Testis (tissue), 2 donors: ENCODE measurements at regions not wholly inside any gene's neighbourhood (a gene's known extent, or its start where the extent isn't known, plus 50 kb on each side); places are given as distances from the start of the nearest gene placed in this dataset.

Experiments used
- DNase-seq: peaks from one replicate; pipeline ENCODE4 v3.0.0-alpha.2; 2019
- H3K27ac ChIP-seq, 2 donors: fragments of 200-600 bp; sonication (generic); one replicate each; pipeline ENCODE4 v1.5.1; 2019
- H3K27me3 ChIP-seq: fragments of 200-600 bp; sonication (generic); one replicate; pipeline ENCODE4 v1.5.1; 2019
- H3K36me3 ChIP-seq: fragments of 200-600 bp; sonication (generic); one replicate; pipeline ENCODE4 v1.5.1; 2017; ENCODE audit warnings: low read depth; ENCODE audit errors: missing control alignments
- H3K4me1 ChIP-seq: fragments of 200-600 bp; sonication (generic); one replicate; pipeline ENCODE4 v1.5.1; 2019
- H3K4me3 ChIP-seq, 2 donors: fragments of 200-600 bp; sonication (generic); one replicate each; pipeline ENCODE4 v1.5.1; 2017 to 2019
- H3K9me3 ChIP-seq: fragments of 200-600 bp; sonication (generic); one replicate; pipeline ENCODE4 v1.5.1; 2017
- POLR2A ChIP-seq: fragments of 450-650 bp; IDR thresholded peaks from one replicate; pipeline ENCODE4 v1.6.1; 2017; ENCODE audit warnings: antibody characterized with exemption, mild to moderate bottlenecking, moderate library complexity
- WGBS, 2 donors: methylation state at CpG; one replicate each; pipeline ENCODE4 v1.1.5; 2018; 5-methylcytosine and 5-hydroxymethylcytosine counted together
- intact Hi-C: fragments of 100-400 bp; cut with DNase I; formaldehyde crosslinking; loops from one replicate; pipeline ENCODE4 v1.15.1; 2023; ENCODE audit warnings: low total_unique reads
- TF ChIP-seq, protein P1 (sequence below), 3 experiments: fragments of 450-650 bp in 2 of 3; fragments of 200-600 bp in 1 of 3; sonication (generic) in 1 of 3; IDR thresholded peaks; one replicate each; pipeline ENCODE4 v1.5.1; 2016 to 2019; ENCODE audit warnings: antibody characterized with exemption in 3 of 3, mild to moderate bottlenecking in 2 of 3, moderate library complexity in 1 of 3

DNA sequence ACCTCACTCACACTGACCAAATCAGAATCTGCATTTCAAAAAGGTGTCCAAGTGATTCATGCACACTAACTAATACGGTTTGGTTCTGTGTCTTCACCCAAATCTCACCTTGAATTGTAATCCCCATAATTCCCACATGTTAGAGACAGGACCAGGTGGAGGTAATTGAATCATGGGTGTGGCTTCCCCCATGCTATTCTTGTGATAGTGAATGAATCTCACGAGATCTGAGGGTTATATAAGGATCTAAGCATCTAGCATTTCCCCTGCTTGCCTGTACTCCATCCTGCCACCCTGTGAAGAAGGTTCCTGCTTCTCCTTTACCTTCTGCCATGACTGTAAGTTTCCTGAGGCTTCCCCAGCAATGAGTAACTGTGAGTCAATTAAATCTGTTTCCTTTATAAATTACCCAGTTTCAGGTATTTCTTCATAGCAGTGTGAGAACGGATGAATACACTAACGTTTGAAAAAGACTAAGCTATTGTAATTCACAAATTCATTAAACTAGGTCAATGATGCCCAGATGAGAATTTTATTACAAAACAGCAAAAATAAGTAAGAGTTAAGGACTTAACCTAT, 759.1 kb downstream of the GALC start:
- H3K4me1 ChIP-seq = no peaks in the 10 kb centered on the region
- no peaks in the 10 kb centered on the region for H3K36me3 ChIP-seq
- DNase-seq = no peak
- 79 to 89% methylated on average over 4 of the region's 4 CpGs for WGBS, 2 donors
- no peak overlapping the region for H3K4me3 ChIP-seq
- no peaks in the 10 kb centered on the region for H3K27me3 ChIP-seq
- TF ChIP-seq, protein P1, sequence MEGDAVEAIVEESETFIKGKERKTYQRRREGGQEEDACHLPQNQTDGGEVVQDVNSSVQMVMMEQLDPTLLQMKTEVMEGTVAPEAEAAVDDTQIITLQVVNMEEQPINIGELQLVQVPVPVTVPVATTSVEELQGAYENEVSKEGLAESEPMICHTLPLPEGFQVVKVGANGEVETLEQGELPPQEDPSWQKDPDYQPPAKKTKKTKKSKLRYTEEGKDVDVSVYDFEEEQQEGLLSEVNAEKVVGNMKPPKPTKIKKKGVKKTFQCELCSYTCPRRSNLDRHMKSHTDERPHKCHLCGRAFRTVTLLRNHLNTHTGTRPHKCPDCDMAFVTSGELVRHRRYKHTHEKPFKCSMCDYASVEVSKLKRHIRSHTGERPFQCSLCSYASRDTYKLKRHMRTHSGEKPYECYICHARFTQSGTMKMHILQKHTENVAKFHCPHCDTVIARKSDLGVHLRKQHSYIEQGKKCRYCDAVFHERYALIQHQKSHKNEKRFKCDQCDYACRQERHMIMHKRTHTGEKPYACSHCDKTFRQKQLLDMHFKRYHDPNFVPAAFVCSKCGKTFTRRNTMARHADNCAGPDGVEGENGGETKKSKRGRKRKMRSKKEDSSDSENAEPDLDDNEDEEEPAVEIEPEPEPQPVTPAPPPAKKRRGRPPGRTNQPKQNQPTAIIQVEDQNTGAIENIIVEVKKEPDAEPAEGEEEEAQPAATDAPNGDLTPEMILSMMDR (IDR thresholded peaks at IDR 0.05) = no peak
- no peak for TF ChIP-seq POLR2A
- H3K9me3 ChIP-seq = no peaks in the 10 kb centered on the region
- intact Hi-C loops = no loop called here
- no peak overlapping the region for H3K27ac ChIP-seq

DNA sequence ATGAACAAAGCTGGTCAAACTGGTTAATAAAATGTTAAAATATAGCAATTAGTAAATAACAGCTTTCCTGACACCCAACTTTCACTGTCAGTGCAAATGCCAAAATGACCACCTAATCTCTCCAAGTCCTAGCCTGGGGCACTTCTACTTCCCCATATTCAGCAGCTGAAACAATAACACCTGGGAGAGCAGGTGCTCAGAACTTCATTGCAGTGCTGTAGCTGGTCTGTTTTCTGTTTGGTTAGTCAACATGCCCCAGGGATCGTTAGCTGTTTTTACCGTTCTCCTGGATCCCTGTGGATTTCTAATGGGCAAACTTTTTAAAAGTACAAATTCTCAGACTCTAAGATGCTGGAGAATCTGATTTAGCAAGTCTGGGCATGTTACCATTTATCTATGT, 759.7 kb downstream of the GALC start:
- Histone ChIP-seq H3K27ac (no peak overlapping the region), H3K4me1 (no peaks in the 10 kb centered on the region), H3K9me3 (no peaks in the 10 kb centered on the region), H3K4me3 (no peak overlapping the region), H3K27me3 (no peaks in the 10 kb centered on the region), H3K36me3 (no peaks in the 10 kb centered on the region)
- DNase-seq = no peak
- 71 to 78% methylated on average over 2 of the region's 2 CpGs for WGBS, 2 donors
- intact Hi-C loops = no loop called here
- TF ChIP-seq, protein P1 (IDR thresholded peaks at IDR 0.05) = no peak
- no peak for TF ChIP-seq POLR2A

DNA sequence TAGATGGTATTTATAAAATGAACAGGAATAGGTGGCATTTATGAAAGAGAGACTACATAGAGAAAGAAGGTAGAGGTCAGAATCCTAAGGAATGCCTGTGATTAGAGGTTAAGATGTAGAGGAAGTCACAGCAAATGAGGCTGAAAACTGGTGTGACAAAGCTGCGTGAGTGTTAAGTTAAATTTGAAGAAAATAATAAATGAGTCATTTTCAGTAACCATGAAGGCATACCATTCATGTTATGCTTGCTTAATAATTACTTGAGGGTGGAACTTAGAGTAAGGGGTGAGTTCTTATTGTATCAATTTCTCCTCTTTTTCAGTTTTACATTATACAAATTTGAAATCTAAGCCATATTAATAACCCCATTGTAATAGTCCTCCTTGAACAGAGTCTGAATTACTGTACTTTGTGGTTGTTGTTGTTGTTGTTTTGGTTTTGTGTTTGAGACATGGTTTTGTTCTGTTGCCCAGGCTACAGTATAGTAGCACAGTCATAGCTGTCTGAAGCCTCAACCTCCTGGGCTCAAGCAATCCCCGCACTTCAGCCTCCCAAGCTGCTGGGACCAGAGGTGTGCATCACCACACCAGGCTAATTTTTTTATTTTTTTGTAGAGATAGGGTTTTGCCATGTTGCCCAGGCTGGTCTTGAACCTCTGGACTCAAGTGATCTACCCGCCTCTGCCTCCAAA, 761.5 kb downstream of the GALC start:
- intact Hi-C loops = no loop called here
- TF ChIP-seq, protein P1 (IDR thresholded peaks at IDR 0.05) = no peak
- no peak for TF ChIP-seq POLR2A
- H3K4me3 ChIP-seq = no peak overlapping the region
- H3K9me3 ChIP-seq = no peaks in the 10 kb centered on the region
- 83 to 97% methylated on average over 3 of the region's 3 CpGs for WGBS, 2 donors
- DNase-seq = no peak
- H3K4me1 ChIP-seq = no peaks in the 10 kb centered on the region
- H3K27ac ChIP-seq = no peak overlapping the region
- H3K27me3 ChIP-seq = no peaks in the 10 kb centered on the region
- no peaks in the 10 kb centered on the region for H3K36me3 ChIP-seq

DNA sequence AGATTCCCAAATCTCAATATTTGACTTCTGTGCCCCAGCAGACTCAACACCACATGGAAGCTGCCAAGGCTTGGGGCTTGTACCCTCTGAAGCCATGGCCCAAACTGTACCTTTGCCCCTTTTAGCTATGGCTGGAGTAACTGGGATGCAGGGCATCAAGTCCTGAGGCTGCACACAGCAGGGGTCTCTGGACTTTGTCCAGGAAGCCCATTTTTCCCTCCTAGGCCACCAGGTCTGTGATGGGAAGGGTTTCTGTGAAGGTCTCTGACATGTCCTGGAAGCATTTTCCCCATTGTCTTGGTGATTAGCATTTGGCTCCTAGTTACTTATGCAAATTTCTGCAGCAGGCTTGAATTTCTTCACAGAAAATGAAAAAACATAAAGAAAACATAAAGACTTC, 762.3 kb downstream of the GALC start:
- TF ChIP-seq, protein P1 (IDR thresholded peaks at IDR 0.05) = no peak
- no peak for TF ChIP-seq POLR2A
- intact Hi-C loops = no loop called here

DNA sequence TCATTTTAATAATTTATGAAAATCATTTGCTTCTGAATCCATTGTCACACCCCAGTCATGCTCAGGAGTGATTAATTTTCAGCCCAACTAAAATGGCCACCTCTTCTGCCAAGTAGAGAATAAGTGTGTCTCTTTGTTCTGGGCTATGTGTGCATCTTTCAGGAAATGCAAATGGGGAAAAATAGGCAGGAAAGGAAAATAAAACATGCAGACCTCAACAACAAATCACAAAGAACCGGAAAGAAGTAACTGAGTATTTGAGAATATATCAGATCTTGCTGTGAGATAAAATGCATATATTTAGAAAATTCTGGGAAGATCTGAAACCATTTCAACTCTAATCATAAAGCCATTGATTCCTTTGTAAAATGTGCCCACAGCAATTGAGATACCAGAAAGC, 763.9 kb downstream of the GALC start:
- Histone ChIP-seq H3K36me3 (no peaks in the 10 kb centered on the region), H3K27ac (no peak overlapping the region), H3K4me1 (no peaks in the 10 kb centered on the region), H3K9me3 (no peaks in the 10 kb centered on the region), H3K4me3 (no peak overlapping the region), H3K27me3 (no peaks in the 10 kb centered on the region)
- TF ChIP-seq, protein P1 (IDR thresholded peaks at IDR 0.05) = no peak
- no peak for TF ChIP-seq POLR2A
- WGBS, 2 donors = 70 to 83% methylated on average over 1 of the region's 1 CpG
- intact Hi-C loops = no loop called here
- DNase-seq = no peak

More for the DNA sequence above, 762.3 kb downstream of the GALC start:
- Histone ChIP-seq H3K27me3 (no peaks in the 10 kb centered on the region), H3K9me3 (no peaks in the 10 kb centered on the region), H3K27ac (no peak overlapping the region), H3K4me3 (no peak overlapping the region), H3K4me1 (no peaks in the 10 kb centered on the region), H3K36me3 (no peaks in the 10 kb centered on the region)
- DNase-seq = no peak
